ENCODE measurements at regions not wholly inside any gene's neighbourhood (a gene's known extent, or its start where the extent isn't known, plus 50 kb on each side); places are given as distances from the start of the nearest gene placed in this dataset.
"Not testable (repeated sequence)": the region's sequence is repeated elsewhere in the genome, so short reads cannot be mapped to it uniquely, and the experiment has no call there.

DNA sequence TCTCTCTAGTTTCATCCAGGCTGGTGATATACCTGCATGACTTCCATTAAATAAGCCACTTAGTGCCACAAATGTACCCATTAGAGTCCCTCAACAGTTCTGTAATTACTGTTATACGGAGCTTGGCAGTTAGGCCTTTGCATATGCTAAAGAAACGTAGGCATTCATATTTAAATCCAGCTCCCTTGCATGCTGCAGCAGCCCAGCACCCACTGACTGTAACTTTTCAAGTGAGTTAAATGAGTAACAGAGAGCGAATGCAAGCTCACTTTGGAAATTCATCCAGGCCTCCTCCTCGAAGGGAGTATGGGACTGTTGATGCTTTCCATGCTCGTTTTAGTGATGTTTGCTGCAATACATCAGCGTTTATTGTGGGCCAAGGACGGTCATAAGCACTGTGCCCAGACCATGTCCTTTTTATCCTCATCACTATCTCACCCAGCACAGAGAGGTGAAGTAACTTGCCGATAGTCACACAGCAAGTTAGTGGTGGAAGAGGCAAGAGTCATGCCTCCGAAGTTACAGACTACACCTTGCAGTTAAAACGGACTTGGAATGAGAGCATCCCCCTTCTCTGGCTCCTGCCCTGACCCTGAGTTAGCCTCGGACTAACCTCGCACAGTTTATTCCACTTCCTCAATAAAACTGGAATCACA lies 179.4 kb upstream of the PDE10A start:
- DNase-seq: no peak

DNA sequence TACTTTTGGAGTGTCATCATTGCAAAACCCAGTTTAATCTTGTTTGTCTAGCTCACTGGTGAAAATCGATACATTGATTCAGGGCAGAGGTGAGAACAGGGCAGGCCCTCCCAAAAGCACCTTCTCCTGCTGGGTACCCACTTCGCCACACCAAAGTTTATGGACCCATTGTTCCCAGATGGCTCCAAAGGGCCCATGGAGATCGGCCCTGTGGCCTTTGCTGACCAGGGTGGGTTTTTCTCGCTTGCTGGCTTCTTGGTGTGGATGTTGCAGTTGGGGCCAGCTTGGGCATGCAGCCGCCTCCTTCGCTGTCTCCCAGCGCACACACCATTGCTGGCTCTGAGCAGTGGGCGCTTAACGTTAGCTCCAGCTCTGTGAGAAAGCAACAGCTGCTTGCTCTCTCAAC lies 178.1 kb upstream of the PDE10A start:
- no peak for DNase-seq

DNA sequence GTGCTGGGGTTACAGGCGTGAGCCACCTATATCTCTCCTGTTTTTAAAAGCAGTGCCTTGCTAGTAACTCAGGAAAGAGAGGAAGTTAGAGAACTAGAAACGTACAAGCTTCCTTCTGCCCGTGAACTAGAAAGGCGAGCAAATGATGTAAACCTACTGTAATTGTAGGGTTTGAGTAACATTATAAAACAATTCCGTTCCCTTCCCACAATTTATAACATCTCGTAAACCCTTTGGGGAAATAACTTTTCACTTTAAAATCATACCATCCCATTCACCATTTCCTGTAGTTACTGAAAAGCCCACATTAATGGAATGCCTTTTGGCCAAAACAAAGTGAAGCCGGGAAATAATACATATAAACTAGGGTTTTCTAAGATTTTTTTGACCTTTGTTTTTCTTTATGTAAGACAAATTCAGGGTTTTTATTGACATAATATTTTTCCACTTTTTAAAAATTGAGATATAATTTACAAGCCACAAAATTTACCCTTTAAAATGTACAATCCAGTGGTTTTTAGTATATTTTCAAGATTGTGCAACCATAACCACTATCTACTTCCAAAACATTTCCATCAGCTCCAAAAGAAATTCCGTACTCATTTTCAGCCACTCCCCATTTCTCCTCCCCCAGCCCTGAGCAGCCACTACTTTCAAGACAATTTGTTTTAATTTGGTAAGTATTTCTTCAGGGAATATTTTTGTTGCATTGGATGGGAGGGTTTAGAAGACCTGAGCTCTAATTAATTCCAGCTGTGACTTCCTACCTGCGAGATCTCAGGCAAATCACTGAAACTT lies 175.1 kb upstream of the PDE10A start:
- DNase-seq: no peak

DNA sequence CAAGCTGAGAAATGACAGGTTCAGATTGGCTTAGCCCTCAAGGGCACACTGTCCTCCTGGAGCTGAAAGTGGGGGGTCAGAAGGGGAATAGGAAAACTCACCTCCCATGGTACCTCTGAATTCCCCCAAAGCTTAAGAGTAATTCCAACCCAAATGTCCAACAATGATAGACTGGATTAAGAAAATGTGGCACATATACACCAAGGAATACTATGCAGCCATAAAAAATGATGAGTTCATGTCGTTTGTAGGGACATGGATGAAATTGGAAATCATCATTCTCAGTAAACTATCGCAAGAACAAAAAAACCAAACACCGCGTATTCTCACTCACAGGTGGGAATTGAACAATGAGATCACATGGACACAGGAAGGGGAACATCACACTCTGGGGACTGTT lies 173.6 kb upstream of the PDE10A start:
- not testable (repeated sequence) for DNase-seq

DNA sequence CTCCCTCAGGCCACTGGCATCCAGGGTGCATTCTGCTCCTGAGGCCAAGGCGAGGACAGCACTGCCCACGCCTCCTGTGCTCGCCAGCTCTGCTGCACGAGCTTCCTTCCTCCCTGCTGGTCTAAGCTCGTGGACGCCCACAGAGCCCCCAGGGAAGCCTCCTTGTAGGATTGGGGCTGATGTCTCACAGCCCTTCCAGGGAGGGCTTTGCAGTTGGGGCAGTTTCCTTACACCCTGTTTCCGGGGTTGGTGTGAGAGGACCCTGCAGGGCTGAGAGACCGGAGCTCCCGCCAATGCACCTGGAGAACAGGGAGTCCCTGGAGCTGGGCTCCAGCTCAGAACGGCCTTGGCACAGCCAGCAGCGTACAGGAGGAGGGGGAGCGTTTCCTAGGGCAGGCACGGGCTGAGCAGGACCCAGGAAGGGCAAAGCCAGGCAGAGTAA lies 172.4 kb upstream of the PDE10A start:
- no peak for DNase-seq

DNA sequence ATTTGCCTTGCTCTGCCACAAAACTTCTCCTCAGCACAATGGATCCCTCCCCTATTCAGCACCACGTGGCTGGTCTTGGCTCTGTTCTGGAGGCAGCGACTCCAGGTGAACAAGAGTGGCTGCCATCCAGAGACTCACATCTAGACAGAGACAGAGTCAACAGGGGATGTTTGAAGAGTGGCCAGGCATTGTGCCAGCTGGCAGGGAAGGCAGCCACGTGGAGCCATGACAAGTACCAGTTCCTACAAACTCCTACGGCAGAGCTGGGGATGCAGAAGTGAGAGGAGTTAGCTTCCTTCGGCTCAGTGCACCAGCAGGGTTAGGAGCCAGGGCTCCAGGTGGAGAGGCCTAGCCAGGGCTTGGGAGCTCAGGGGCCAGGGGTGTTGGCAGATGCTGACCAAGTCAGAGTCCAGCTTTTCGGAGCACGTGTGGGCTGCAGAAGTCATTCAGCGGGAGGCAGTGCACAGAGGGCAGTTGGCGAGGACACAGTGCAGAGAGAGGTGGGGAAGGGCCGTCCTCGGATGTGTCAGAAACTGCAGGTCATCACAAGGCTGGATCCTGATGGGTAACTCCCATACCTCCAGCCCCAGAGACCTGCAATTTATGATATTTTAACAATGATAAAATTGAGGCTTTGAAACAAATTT lies 171.7 kb upstream of the PDE10A start:
- no peak for DNase-seq

DNA sequence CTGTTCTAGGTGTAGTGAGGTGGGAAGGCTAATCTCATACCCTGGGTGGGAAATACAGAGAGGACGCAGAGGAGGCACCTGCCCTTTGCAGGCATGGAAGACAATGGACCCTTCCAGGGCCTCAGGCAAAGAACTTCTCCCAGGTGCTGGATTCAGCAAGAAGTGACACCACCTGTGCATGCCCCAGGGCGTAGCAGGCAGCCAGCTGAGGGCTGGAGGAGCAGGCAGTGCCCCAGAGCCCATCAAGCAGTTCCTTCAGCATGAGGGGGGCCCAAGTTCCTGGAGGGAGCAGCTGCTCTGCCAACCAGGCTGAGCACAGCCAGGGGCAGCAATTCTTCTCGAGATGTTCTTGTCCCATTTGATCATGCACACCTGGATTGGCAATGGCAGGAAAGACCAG lies 170.3 kb upstream of the PDE10A start:
- no peak for DNase-seq

DNA sequence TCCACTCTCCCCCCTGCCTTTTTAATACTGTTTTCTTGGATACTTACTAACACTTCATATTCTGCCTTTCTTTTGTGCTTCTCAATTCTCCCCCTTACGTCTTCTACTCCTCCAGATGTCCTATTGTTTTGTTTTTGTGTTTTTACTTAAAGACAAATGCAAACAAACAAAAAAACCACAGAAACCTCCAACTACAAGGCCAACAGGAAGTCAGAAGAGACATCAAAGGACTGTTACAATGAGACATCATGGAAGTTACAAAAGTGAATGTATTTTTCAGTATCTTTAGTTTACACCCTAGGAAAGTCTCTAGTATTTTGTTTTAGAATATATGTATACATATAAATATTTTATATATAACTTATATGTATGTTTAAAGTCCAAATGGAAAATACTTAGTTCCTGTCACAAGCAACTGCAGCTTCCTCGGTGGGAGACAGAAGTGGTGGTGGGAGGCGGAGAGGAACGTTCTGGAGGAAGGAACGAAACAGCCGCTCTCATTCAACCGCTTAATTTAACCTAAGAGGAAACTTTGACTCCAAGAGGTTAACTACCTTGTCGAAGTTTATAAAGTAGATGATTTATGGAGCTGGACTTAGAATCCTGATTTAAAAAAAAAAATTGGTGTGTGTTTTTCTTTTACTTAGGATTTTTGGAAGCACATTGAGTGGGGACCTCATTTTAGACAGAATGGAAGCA lies 168.9 kb upstream of the PDE10A start:
- no peak for DNase-seq

DNA sequence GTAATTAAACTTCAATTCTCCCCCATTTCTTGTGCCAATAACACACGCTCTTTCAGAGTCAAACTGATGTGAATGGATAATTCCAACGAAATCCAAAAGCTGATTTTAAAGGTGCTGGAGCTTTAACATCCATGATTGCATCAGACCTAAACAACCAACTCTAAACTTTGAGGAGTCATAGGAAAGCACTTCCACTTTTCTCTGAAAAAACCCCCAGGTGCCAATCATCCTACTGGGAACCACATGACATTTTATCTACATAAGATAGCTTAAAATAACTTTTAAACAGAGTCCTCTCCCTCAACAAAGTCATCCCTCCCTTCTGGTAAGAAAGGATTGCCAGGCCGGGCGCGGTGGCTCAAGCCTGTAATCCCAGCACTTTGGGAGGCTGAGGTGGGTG lies 167.7 kb upstream of the PDE10A start:
- no peak for DNase-seq

DNA sequence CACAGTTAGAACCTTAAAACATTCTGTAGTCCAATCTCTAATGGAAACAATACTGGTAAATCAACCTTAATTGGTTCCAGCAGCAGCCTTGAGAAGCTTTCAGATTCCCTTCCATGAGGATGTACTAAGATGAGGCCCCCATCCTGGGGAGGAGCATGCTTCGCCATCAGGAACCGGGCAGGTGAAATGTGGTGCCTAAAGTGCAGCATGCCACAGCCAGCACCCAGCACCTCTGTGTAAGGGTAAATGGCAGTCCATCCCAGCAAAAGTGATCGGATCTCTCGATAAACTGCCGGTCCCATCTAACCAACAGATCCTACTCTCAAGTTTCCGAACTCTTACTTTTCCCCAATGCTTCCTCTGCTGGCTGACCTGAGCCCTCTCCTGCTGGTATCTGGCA lies 166.3 kb upstream of the PDE10A start:
- no peak for DNase-seq

DNA sequence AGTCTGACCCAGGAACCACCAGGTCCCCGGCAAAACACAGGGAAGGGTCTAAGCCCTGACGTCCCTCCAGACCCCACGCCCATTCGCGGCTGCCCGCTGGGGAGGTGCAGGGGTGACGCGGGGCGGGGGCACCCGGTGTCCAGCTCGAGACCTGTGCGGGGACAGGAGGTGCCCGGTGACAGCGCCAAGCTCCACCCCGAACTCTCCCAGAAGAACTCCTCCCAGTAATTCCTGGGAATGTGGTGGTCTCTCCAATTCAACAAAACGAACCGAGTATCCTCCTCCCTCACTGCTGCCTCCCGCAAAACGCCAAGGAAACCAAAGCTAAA lies 164.1 kb upstream of the PDE10A start:
- no peak for DNase-seq

DNA sequence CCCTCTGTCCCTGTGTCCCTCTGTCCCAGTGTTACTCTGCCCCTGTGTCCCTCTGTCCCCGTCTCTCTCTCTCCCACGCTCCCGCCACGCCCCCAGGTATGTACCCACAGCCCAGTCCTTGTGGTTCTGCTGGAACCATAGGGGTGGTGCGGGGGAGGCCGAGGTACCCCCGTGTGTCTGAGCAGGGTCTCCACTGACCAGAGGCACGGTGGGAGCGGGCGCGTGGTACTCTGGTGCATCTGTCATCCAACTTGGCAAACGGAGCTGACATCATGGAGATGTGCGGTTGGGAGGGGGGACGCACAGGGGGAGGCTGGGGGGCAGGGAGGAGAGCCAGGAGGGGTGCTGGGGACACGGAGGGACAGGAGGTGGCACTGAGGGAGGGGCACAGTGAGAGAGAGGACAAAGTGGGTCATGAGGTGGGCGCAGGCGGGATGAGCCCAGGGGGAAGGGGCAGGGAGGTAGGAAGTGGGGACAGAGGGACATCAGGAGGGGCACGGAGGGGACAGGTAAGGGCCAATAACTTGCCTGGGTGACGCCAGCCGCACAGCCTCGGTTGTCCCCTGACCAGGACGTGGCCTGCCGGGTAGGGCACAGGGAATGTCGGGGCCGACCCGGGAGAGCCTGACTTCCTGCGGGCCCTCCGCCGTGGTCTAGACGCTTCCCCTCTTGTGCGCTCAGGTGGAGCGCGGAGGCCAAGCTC lies 163.6 kb upstream of the PDE10A start:
- DNase-seq: no peak

DNA sequence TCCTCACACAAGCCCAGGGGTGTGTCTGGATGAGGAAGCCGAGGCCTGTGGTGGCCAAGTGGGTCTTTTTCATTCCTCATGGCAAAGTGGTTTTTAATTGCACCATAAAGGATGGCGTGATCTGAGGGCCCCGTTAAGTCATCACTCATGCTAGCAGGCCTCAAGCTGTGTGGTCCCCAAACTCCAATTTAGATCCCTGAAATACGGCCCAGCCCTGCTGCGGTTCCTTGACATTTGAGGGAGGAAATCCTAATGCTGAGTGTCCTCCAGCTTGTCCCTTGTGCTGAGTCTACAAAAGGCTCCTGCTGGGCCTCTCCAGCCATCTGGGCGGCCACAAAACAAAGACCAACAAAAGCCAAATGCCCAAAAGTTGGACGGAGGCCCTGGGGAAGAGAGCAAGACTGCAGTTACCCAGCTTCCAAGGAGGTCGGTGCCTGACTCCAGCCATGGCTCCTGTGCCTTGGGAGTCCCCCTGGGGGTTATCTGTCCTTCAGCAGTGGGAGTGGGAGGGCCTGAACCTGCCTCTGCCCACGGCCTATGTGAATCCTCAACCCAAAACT lies 162.3 kb upstream of the PDE10A start:
- no peak for DNase-seq

DNA sequence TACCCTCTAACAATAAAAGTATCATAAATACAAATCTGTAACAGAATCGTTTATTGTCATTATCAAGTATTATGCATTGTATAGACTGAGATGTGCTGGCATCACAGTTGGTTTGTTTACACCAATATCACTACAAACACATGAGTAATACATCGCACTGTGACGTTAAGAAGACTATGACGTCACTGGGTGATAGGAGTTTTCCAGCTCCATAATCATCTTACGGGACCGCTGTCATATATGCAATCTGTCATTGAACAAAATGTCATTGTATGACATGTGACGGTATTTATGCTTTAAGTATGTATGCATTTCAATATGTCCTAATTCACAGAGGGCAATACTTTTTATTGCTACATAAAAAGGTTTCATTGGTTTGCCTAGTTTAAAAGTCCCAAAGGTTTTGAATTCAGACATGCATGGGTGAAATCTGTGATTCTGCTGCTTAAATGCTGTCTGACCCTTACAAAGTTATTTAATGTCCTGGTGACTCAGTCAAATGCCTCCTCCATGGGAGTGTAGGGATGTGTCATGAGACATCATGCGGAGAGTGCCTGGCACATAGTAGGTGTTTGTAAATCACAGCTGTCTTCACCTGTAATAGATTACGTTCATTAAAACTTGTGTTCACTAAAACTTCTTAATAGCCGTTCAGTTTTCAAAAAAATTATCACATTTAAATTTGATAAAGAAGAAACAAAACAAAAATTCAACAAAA lies 160.7 kb upstream of the PDE10A start:
- no peak for DNase-seq

DNA sequence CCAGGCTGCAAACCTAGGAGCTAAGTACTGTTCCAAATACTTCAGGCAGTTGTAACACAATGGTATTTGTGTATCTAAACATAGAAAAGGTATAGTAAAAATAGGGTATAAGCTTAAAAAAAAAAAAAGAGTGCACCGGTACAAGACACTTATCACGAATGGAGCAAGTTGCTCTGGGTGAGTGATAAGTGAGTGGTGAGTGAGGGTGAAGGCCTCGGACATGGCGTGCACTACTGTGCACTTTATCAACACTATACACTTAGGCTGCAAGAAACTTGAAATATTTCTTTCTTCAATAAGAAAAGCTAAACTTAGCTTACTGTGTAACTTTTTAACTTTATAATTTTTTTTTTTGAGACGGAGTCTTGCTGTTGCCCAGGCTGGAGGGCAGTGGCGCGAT lies 159.5 kb upstream of the PDE10A start:
- DNase-seq: no peak

DNA sequence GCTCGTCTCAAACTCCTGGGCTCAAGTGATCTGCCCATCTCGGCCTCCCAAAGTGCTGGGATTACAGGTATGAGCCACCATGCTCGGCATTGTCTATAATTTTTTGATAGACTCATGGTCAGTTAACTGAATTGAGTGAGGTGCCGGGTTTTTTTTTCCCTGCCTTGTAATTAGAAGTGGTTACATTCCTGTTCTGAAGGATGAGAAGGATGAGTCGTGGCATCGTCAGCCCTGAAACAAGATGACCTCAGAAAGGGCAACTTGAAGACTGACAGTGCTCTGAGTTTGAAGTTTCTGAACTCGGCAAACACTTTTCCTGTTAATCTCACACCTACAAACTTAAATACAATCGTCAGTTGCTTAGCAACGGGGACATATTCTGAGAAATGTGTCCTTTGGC lies 158.7 kb upstream of the PDE10A start:
- DNase-seq: no peak

DNA sequence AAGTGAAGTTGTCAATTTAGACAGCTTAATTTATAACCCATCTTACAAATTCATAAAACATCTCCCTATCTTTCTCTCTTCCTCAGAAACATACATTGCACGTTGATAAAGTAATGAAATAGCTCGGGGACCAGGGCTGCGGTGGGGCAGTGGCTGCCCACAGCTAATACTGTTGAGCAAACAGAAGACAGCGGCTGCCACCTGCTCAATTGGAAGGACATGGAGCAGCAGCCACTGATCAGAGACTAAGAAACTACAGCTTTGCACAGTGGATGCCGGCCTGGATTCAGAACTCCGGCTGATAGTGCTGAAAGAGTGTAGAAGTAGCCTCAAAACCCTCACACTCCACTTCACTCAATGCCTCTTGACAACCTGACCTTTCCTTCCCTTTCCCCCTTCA lies 157.9 kb upstream of the PDE10A start:
- DNase-seq: no peak

DNA sequence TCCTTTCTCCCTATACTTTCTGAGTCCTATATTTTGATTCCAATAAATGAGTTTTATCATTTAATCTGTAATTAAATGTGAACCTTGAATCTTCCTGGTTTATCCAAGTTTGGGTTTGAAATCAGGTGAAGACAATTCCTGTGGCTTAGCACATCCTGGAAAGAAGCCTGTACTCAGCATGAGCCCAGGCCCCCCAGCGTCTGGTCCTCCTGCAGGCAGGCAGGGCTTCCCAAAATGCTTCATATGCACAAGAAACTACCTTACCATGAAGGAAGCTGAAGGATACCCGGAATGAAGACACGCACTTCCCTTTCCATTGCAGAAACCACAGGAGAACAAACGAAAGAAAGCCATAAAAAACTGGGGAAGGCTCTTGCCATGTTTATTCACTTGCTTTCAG lies 157.4 kb upstream of the PDE10A start:
- DNase-seq: no peak

DNA sequence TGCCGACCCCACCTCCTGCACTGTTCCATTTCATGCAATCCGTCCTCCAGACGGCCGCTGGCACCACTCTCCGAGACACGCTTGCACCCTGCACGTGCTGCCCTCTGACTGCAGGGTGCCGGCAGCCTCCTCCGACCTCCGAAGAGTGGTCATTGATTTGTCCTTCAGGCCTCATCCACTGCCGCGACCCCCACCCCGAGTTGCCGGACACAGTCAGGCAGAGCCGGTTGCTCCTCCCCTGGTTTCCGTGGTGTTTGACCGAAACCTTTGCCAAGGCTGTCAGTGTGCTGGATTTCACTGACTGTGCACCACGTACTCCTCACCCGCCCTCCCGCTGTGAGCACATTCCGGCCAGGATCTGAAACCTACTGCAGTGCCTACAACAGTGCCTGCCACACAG lies 156.4 kb upstream of the PDE10A start:
- no peak for DNase-seq

DNA sequence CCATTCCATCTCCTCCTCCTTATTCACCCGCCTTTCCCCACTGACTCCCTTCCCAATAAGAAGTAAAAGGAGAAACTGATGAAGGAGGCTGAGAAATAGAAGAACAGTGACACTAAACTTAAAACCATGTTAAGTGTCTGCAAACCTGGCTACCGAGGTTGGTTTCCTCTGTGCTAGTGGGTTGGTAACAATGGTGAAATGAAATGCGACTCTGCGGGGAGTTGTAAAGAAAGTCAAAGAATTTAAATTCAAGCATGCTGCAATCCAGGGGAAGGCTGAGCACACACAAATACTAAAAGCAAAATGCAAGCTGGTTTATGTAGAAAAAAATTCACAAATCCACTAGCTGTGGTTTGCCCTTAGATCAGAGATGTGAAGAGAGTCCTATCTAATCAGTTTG lies 155.2 kb upstream of the PDE10A start:
- DNase-seq: no peak

DNA sequence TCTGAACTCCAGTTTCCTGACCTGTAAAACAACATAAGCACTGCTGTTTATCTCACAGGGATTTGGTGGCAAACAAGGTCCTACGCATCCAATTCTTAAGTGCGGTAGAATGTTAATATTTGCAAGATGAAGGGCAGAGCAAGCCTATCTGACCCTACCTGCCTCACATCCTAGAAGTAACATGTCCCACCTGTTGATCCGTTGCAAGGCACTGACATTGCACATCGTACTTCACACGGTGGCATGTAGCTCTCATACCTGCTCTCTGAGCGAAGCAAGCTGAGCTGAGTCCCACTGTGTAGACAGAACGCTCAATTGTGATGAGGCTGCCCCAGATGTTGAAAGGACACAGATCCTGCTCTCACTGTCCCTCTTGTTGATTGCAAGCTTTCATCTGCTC lies 154.7 kb upstream of the PDE10A start:
- no peak for DNase-seq

DNA sequence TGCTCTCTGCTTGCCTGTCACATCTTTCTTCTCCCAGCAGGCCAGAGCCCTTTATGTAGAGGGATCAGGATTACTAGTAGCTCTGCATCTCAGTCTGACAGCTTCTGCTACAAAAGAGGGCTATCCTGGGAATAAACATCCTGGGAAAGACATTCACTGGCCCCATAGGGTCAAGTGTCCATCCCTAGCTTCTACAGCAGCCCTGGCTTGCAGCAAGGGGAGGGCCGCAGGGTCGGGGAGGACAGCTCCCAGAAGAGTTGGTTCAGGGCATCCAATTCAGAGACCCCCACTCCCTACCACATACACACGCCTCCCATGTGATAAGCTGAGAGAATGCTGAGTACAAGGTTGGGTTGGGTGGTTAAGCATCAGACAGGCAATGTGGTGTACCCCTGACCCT lies 154.1 kb upstream of the PDE10A start:
- DNase-seq: no peak

Data from DMS 273 treated with DMSO at 0.1 percent for 48 hours (cell line).